ENCODE measurements at regions not wholly inside any gene's neighbourhood (a gene's known extent, or its start where the extent isn't known, plus 50 kb on each side); places are given as distances from the start of the nearest gene placed in this dataset.

- peak; percentile 65 for DNase-seq (ENCODE audit: low read depth)
- no peak overlapping the region for H3K4me3 ChIP-seq (ENCODE audit: low read depth, low read length)
- TF ChIP-seq CTCF (IDR thresholded peaks at IDR 0.05; ENCODE audit: insufficient read depth, low read length), result no peak
Observed at GRCh38 chr4:56757821-56758411, 63.6 kb downstream of the SPINK2 start.

GRCh38 chr4:56757261-56757746 lies 64.2 kb downstream of the SPINK2 start:
- DNase-seq (ENCODE audit: low read depth), result peak; percentile 43
- no peak overlapping the region for H3K4me3 ChIP-seq (ENCODE audit: low read depth, low read length)
- no peak for TF ChIP-seq CTCF (IDR thresholded peaks at IDR 0.05; ENCODE audit: insufficient read depth, low read length)

- no peak for TF ChIP-seq CTCF (IDR thresholded peaks at IDR 0.05; ENCODE audit: insufficient read depth, low read length)
- DNase-seq (ENCODE audit: low read depth), result no peak
Observed at GRCh38 chr4:56755901-56756300, 65.6 kb downstream of the SPINK2 start.

DNA sequence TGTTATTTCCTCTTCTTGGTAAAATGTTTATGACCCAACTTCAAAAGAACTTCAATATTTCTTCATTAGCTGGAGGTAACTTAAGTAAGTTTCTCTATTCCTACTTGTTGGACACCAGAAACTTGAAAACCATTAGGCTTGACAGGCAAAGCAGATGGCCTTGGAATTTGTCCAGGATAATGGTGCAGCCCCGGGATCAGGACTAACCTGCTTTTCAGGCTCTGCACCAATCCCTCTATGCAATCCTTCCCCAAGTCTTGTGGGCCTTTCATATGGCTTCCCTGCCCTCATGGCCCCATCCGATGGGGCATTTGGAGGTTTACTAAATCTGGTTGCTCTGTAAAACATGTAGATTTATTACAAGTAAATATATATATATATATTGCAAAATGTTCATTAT lies 68.5 kb downstream of the SPINK2 start:
- no peak for TF ChIP-seq CTCF (IDR thresholded peaks at IDR 0.05; ENCODE audit: insufficient read depth, low read length)
- H3K4me3 ChIP-seq (ENCODE audit: low read depth, low read length), result no peak overlapping the region
- no peak for DNase-seq (ENCODE audit: low read depth)

More at GRCh38 chr4:56755901-56756300, 65.6 kb downstream of the SPINK2 start:
- H3K4me3 ChIP-seq (ENCODE audit: low read depth, low read length), result no peak overlapping the region

- no peak for DNase-seq (ENCODE audit: low read depth)
- TF ChIP-seq CTCF (IDR thresholded peaks at IDR 0.05; ENCODE audit: insufficient read depth, low read length), result no peak
- no peak overlapping the region for H3K4me3 ChIP-seq (ENCODE audit: low read depth, low read length)
Observed at GRCh38 chr4:56750231-56750630, 69.1 kb upstream of the HOPX start.

DNA sequence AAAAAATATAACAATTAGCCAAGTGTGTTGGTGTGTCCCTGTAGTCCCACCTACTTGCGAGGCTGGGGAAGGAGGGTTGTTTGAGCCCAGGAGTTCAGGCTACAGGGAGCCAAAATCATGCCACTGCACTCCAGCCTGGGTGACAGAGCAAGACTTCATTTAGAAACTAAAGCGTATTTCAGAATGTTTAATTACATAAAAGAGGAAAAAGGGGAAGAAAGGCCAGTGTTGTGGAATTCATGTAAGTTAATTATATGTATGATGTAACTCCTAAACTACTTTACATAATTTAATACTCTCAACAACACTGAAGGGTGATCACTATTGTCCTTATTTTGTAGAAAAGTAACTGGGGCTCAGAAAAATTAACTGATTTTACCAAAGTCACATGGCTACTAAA lies 67.2 kb upstream of the HOPX start:
- TF ChIP-seq CTCF (IDR thresholded peaks at IDR 0.05; ENCODE audit: insufficient read depth, low read length), result no peak
- no peak for DNase-seq (ENCODE audit: low read depth)
- H3K4me3 ChIP-seq (ENCODE audit: low read depth, low read length), result no peak overlapping the region

DNA sequence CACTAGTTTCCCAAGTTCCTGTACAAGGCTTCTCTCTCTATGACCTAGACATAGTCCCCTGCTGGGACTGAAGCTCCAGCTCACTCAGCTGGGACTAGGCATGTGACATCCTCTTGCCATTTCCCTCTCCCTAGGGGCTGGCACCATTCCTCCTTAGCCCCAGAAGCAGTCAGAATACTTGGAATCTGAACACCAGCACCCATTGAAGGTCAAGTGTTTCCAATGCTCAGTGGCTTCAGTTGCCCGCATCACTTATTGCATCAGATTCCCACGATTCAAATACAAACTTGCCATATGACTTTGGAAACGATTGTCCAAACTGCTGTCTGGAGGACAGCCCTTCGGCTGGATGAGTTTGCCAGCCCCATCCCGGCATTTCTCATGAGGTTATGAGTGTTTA lies 65.5 kb upstream of the HOPX start:
- no peak for DNase-seq (ENCODE audit: low read depth)
- TF ChIP-seq CTCF (IDR thresholded peaks at IDR 0.05; ENCODE audit: insufficient read depth, low read length), result no peak
- H3K4me3 ChIP-seq (ENCODE audit: low read depth, low read length), result no peak overlapping the region
